ENCODE measurements at regions not wholly inside any gene's neighbourhood (a gene's known extent, or its start where the extent isn't known, plus 50 kb on each side); places are given as distances from the start of the nearest gene placed in this dataset.

DNA sequence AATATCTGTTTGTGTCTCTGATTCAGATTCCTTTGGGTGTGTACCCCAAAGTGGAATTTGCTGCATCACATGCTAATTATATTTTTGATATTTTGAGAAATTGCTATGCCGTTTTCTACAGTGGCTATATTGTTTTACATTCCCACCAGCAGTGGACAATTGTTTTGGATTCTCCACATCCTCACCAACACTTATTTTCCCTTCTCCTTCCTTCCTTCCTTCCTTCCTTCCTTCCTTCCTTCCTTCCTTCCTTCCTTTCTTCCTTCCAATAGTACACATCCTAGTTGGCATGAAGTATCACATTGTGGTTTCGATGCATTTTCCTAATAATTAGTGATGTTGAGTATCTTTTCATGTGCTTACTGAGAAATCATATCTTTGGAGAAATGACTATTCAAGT lies 535.5 kb downstream of the SH2D4B start:
- intact Hi-C loops (cut with DNase I): no loop called here
- H3K9me3 ChIP-seq: no peaks in the 10 kb centered on the region
- no peak overlapping the region for H3K4me3 ChIP-seq
- no peaks in the 10 kb centered on the region for H3K27me3 ChIP-seq
- no peak for DNase-seq (ENCODE audit: extremely low spot score in 2 of 2)
- H3K36me3 ChIP-seq: no peaks in the 10 kb centered on the region
- H3K4me1 ChIP-seq: no peaks in the 10 kb centered on the region
- no peak overlapping the region for H3K27ac ChIP-seq
- no peak for TF ChIP-seq POLR2A (IDR thresholded peaks at IDR 0.05)
- no peak for TF ChIP-seq POLR2AphosphoS5 (IDR thresholded peaks at IDR 0.05; ENCODE audit: insufficient read depth in 1 of 2, low read depth in 1 of 2)

- H3K27me3 ChIP-seq: no peaks in the 10 kb centered on the region
- no peaks in the 10 kb centered on the region for H3K36me3 ChIP-seq
- DNase-seq (ENCODE audit: extremely low spot score in 2 of 2): no peak
- intact Hi-C loops (cut with DNase I): no loop called here
- no peaks in the 10 kb centered on the region for H3K9me3 ChIP-seq
- no peak overlapping the region for H3K27ac ChIP-seq
- TF ChIP-seq POLR2A (IDR thresholded peaks at IDR 0.05): no peak
- no peak overlapping the region for H3K4me3 ChIP-seq
- H3K4me1 ChIP-seq: no peaks in the 10 kb centered on the region
Observed at GRCh38 chr10:81081887-81082620, 544.4 kb downstream of the SH2D4B start.

- no peak for TF ChIP-seq POLR2A (IDR thresholded peaks at IDR 0.05)
- TF ChIP-seq POLR2AphosphoS5 (IDR thresholded peaks at IDR 0.05; ENCODE audit: insufficient read depth in 1 of 2, low read depth in 1 of 2): no peak
- TF ChIP-seq, protein P1, sequence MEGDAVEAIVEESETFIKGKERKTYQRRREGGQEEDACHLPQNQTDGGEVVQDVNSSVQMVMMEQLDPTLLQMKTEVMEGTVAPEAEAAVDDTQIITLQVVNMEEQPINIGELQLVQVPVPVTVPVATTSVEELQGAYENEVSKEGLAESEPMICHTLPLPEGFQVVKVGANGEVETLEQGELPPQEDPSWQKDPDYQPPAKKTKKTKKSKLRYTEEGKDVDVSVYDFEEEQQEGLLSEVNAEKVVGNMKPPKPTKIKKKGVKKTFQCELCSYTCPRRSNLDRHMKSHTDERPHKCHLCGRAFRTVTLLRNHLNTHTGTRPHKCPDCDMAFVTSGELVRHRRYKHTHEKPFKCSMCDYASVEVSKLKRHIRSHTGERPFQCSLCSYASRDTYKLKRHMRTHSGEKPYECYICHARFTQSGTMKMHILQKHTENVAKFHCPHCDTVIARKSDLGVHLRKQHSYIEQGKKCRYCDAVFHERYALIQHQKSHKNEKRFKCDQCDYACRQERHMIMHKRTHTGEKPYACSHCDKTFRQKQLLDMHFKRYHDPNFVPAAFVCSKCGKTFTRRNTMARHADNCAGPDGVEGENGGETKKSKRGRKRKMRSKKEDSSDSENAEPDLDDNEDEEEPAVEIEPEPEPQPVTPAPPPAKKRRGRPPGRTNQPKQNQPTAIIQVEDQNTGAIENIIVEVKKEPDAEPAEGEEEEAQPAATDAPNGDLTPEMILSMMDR (IDR thresholded peaks at IDR 0.05): no peak
Observed at GRCh38 chr10:81082621-81083376, 545.1 kb downstream of the SH2D4B start.

DNA sequence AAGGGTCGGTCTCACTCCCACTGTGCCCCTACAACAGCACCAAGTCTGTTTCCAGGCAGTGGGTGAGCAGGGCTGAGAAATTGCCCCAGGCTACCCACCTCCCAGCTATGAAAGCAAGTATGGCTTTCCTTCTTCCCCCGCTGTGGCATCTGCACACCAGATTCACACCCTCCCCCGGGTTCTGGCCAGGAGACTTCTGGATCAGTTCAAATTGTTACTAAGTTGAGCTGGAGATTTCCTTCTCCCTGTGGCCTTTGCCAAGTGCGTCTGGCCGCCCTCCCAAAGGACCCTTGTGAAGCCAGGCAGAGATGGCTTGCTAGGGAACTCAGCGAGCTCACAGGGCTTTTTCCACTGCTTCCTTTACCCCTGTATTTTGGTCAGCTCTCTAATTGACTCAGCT lies 555.4 kb downstream of the SH2D4B start:
- no peaks in the 10 kb centered on the region for H3K27me3 ChIP-seq
- DNase-seq (ENCODE audit: extremely low spot score in 2 of 2): no peak
- no peaks in the 10 kb centered on the region for H3K4me1 ChIP-seq
- no peaks in the 10 kb centered on the region for H3K36me3 ChIP-seq
- intact Hi-C loops (cut with DNase I): no loop called here
- no peaks in the 10 kb centered on the region for H3K9me3 ChIP-seq
- no peak overlapping the region for H3K27ac ChIP-seq
- TF ChIP-seq POLR2AphosphoS5 (IDR thresholded peaks at IDR 0.05; ENCODE audit: insufficient read depth in 1 of 2, low read depth in 1 of 2) (no peak), POLR2A (IDR thresholded peaks at IDR 0.05) (no peak)
- TF ChIP-seq, protein P1 (IDR thresholded peaks at IDR 0.05): no peak
- H3K4me3 ChIP-seq: no peak overlapping the region

More at GRCh38 chr10:81082621-81083376, 545.1 kb downstream of the SH2D4B start:
- DNase-seq (ENCODE audit: extremely low spot score in 2 of 2): no peak
- intact Hi-C loops (cut with DNase I): no loop called here
- Histone ChIP-seq H3K4me1 (no peaks in the 10 kb centered on the region), H3K9me3 (no peaks in the 10 kb centered on the region), H3K27me3 (no peaks in the 10 kb centered on the region), H3K27ac (no peak overlapping the region), H3K4me3 (no peak overlapping the region), H3K36me3 (no peaks in the 10 kb centered on the region)

DNA sequence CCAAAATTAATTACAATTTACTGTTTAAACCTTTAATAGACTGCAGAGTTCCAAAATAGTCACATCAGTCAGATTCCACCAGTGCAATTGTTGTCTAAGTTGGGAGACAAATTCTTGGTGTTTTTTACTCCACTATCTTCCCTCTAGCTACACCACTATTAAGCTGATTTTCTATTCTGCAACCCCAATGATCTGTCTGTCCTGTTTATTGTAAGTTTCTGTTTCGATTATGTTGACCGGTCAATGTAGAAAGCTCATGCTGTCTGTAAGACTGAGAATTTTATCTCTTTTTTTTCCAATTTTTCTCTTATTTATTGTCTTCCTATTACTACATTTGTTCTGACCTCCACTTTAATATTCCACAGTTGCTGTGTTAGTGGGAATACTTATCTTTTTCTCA lies 557.5 kb downstream of the SH2D4B start:
- intact Hi-C loops (cut with DNase I): no loop called here
- Histone ChIP-seq H3K4me1 (no peaks in the 10 kb centered on the region), H3K27ac (no peak overlapping the region), H3K4me3 (no peak overlapping the region), H3K9me3 (no peaks in the 10 kb centered on the region), H3K36me3 (no peaks in the 10 kb centered on the region), H3K27me3 (no peaks in the 10 kb centered on the region)
- DNase-seq (ENCODE audit: extremely low spot score in 2 of 2): no peak
- TF ChIP-seq POLR2A (IDR thresholded peaks at IDR 0.05) (no peak), POLR2AphosphoS5 (IDR thresholded peaks at IDR 0.05; ENCODE audit: insufficient read depth in 1 of 2, low read depth in 1 of 2) (no peak)
- TF ChIP-seq, protein P1 (IDR thresholded peaks at IDR 0.05): no peak

DNA sequence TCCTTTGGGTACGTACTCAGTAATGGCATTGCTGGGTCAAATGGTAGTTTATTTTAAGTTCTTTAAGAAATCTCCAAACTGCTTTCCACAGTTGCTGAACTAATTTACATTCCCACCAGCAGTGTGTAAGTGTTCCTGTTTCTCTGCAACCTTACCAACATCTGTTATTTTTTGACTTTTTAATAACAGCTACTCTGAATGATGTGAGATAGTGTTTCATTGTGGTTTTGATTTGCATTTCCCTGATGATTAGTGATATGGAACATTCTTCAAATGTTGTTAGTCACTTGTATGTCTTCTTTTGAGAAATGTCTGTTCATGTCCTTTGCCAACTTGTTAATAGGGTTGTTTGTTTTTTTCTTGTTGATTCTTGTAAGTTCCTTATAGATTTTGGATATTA lies 558.9 kb downstream of the SH2D4B start:
- no peak for DNase-seq (ENCODE audit: extremely low spot score in 2 of 2)
- no peaks in the 10 kb centered on the region for H3K9me3 ChIP-seq
- intact Hi-C loops (cut with DNase I): no loop called here
- TF ChIP-seq POLR2A (IDR thresholded peaks at IDR 0.05) (no peak), POLR2AphosphoS5 (IDR thresholded peaks at IDR 0.05; ENCODE audit: insufficient read depth in 1 of 2, low read depth in 1 of 2) (no peak)
- TF ChIP-seq, protein P1 (IDR thresholded peaks at IDR 0.05): no peak
- H3K4me3 ChIP-seq: no peak overlapping the region
- H3K4me1 ChIP-seq: no peaks in the 10 kb centered on the region
- no peaks in the 10 kb centered on the region for H3K27me3 ChIP-seq
- H3K36me3 ChIP-seq: no peaks in the 10 kb centered on the region
- H3K27ac ChIP-seq: no peak overlapping the region
